Endodermal cell (in vitro differentiated cells): ENCODE measurements at regions not wholly inside any gene's neighbourhood (a gene's known extent, or its start where the extent isn't known, plus 50 kb on each side); places are given as distances from the start of the nearest gene placed in this dataset.

ENCODE experiments used
- DNase-seq: peaks from one replicate; pipeline ENCODE4 v3.0.0-alpha.2; 2017
- H3K27ac ChIP-seq: 2 replicates; pipeline ENCODE4 v1.5.1; 2013; ENCODE audit warnings: mild to moderate bottlenecking, low read depth, low read length, moderate library complexity
- H3K27me3 ChIP-seq: 2 replicates; pipeline ENCODE4 v1.6.1; 2013; ENCODE audit warnings: mild to moderate bottlenecking, low read length, moderate library complexity; ENCODE audit not compliant: insufficient read depth, control insufficient read depth, poor library complexity, severe bottlenecking
- H3K36me3 ChIP-seq: 2 replicates; pipeline ENCODE4 v1.7.0; 2013; ENCODE audit warnings: mild to moderate bottlenecking, low read length, moderate library complexity; ENCODE audit not compliant: control insufficient read depth, insufficient read depth
- H3K4me1 ChIP-seq: one replicate; pipeline ENCODE4 v1.7.0; 2013; ENCODE audit warnings: low read length; ENCODE audit not compliant: control insufficient read depth, insufficient read depth
- H3K4me3 ChIP-seq: 2 replicates; pipeline ENCODE4 v1.5.1; 2013; ENCODE audit warnings: mild to moderate bottlenecking, low read length, moderate library complexity
- H3K9ac ChIP-seq: 2 replicates; pipeline ENCODE4 v1.6.1; 2013; ENCODE audit warnings: mild to moderate bottlenecking, low read length, moderate library complexity; ENCODE audit not compliant: poor library complexity, severe bottlenecking; ENCODE audit errors: extremely low read depth
- H3K9me3 ChIP-seq: 2 replicates; pipeline ENCODE4 v1.6.1; 2013; ENCODE audit warnings: mild to moderate bottlenecking, low read length, moderate library complexity; ENCODE audit not compliant: control insufficient read depth
- H3K27ac Mint-ChIP-seq: 2 replicates; pipeline ENCODE4 v1.8.0; 2020; ENCODE audit warnings: mixed read lengths
- H3K27me3 Mint-ChIP-seq: 2 replicates; pipeline ENCODE4 v1.8.0; 2021; ENCODE audit warnings: mild to moderate bottlenecking, mixed read lengths; ENCODE audit not compliant: insufficient read depth
- H3K36me3 Mint-ChIP-seq: 2 replicates; pipeline ENCODE4 v1.8.0; 2020; ENCODE audit warnings: low read depth, mixed read lengths
- H3K4me1 Mint-ChIP-seq: 2 replicates; pipeline ENCODE4 v1.8.0; 2020; ENCODE audit warnings: mixed read lengths
- H3K4me3 Mint-ChIP-seq: 2 replicates; pipeline ENCODE4 v1.8.0; 2020; ENCODE audit warnings: mild to moderate bottlenecking, moderate library complexity, mixed read lengths
- H3K9me3 Mint-ChIP-seq: 2 replicates; pipeline ENCODE4 v1.8.0; 2020; ENCODE audit warnings: mild to moderate bottlenecking, mixed read lengths
- CTCF ChIP-seq: fragments of 200-600 bp; sonication (generic); conservative IDR thresholded peaks from 2 replicates; pipeline ENCODE4 v1.5.0; 2021; ENCODE audit warnings: antibody characterized with exemption, mild to moderate bottlenecking
- WGBS, 2 experiments: methylation state at CpG; one replicate each; pipeline versions ENCODE4 v1.1.5 to v1.1.7; 2013; ENCODE audit warnings: missing lambda C conversion rate in 2 of 2, mixed read lengths in 1 of 2; ENCODE audit not compliant: insufficient coverage in 1 of 2, insufficient read length in 1 of 2; 5-methylcytosine and 5-hydroxymethylcytosine counted together

GRCh38 chr5:2683720-2684119 is 67.8 kb downstream of the IRX2 start:
- H3K36me3 ChIP-seq: no peaks in the 10 kb centered on the region
- no peaks in the 10 kb centered on the region for H3K9me3 Mint-ChIP-seq
- no peak overlapping the region for H3K27ac ChIP-seq
- no peaks in the 10 kb centered on the region for H3K36me3 Mint-ChIP-seq
- H3K4me1 Mint-ChIP-seq: peaks cover 12% of the 10 kb centered on the region
- H3K4me3 Mint-ChIP-seq: no peak overlapping the region
- H3K9ac ChIP-seq: no peak overlapping the region
- peaks cover 16% of the 10 kb centered on the region for H3K27me3 Mint-ChIP-seq
- H3K4me3 ChIP-seq: no peak overlapping the region
- no peak for TF ChIP-seq CTCF
- DNase-seq: no peak
- no peaks in the 10 kb centered on the region for H3K4me1 ChIP-seq
- H3K9me3 ChIP-seq: no peaks in the 10 kb centered on the region
- H3K27ac Mint-ChIP-seq: no peak overlapping the region
- H3K27me3 ChIP-seq: no peaks in the 10 kb centered on the region
- WGBS, 2 experiments: 88 to 94% methylated on average over 13 to 14 of the region's 14 CpGs

GRCh38 chr5:2681476-2681875 is 70.0 kb downstream of the IRX2 start:
- Histone ChIP-seq H3K9me3 (no peaks in the 10 kb centered on the region), H3K36me3 (no peaks in the 10 kb centered on the region), H3K27me3 (no peaks in the 10 kb centered on the region), H3K9ac (no peak overlapping the region), H3K4me3 (no peak overlapping the region), H3K4me1 (no peaks in the 10 kb centered on the region), H3K27ac (no peak overlapping the region)
- H3K27me3 Mint-ChIP-seq: peaks cover 16% of the 10 kb centered on the region
- no peaks in the 10 kb centered on the region for H3K36me3 Mint-ChIP-seq
- DNase-seq: no peak
- no peak overlapping the region for H3K4me3 Mint-ChIP-seq
- peaks cover 9% of the 10 kb centered on the region for H3K4me1 Mint-ChIP-seq
- no peak for TF ChIP-seq CTCF
- WGBS, 2 experiments: 87 to 100% methylated on average over 3 of the region's 3 CpGs
- no peak overlapping the region for H3K27ac Mint-ChIP-seq
- H3K9me3 Mint-ChIP-seq: peaks cover 1% of the 10 kb centered on the region

- no peak overlapping the region for H3K27ac Mint-ChIP-seq
- H3K9me3 ChIP-seq: no peaks in the 10 kb centered on the region
- H3K4me1 Mint-ChIP-seq: peaks cover 4% of the 10 kb centered on the region
- H3K27ac ChIP-seq: no peak overlapping the region
- WGBS, 2 experiments: 81 to 88% methylated on average over 2 of the region's 2 CpGs
- H3K27me3 ChIP-seq: no peaks in the 10 kb centered on the region
- H3K9me3 Mint-ChIP-seq: peaks cover 3% of the 10 kb centered on the region
- no peak overlapping the region for H3K4me3 ChIP-seq
- no peaks in the 10 kb centered on the region for H3K36me3 ChIP-seq
- peaks cover 16% of the 10 kb centered on the region for H3K27me3 Mint-ChIP-seq
- no peak overlapping the region for H3K9ac ChIP-seq
- no peaks in the 10 kb centered on the region for H3K4me1 ChIP-seq
- no peak for DNase-seq
- H3K36me3 Mint-ChIP-seq: no peaks in the 10 kb centered on the region
- TF ChIP-seq CTCF: no peak
- H3K4me3 Mint-ChIP-seq: no peak overlapping the region
Measured at GRCh38 chr5:2680979-2681378, 70.5 kb downstream of the IRX2 start.
